Skeletal muscle tissue (tissue), 3 donors: ENCODE measurements at regions not wholly inside any gene's neighbourhood (a gene's known extent, or its start where the extent isn't known, plus 50 kb on each side); places are given as distances from the start of the nearest gene placed in this dataset.

ENCODE experiments used
- H3K27ac ChIP-seq: one replicate; pipeline ENCODE4 v1.7.0; 2013; ENCODE audit warnings: mild to moderate bottlenecking, low read depth, low read length, inconsistent platforms
- H3K27me3 ChIP-seq, 3 donors: one replicate each; pipeline ENCODE4 v1.7.0; 2013; ENCODE audit warnings: low read length in 3 of 3; ENCODE audit not compliant: control insufficient read depth in 3 of 3, insufficient read depth in 3 of 3
- H3K36me3 ChIP-seq, 3 donors: one replicate each; pipeline ENCODE4 v1.7.0; 2013; ENCODE audit warnings: low read length in 3 of 3; ENCODE audit not compliant: control insufficient read depth in 3 of 3, insufficient read depth in 3 of 3
- H3K4me1 ChIP-seq, 3 donors: one replicate each; pipeline ENCODE4 v1.7.0; 2013; ENCODE audit warnings: low read length in 3 of 3, mild to moderate bottlenecking in 3 of 3; ENCODE audit not compliant: control insufficient read depth in 3 of 3, insufficient read depth in 3 of 3
- H3K4me3 ChIP-seq, 3 donors: one replicate each; pipeline ENCODE4 v1.7.0; 2013; ENCODE audit warnings: low read length in 3 of 3
- H3K9ac ChIP-seq, 3 donors: one replicate each; pipeline ENCODE4 v1.7.0; 2013; ENCODE audit warnings: low read length in 3 of 3, mild to moderate bottlenecking in 3 of 3, moderate library complexity in 2 of 3, low read depth in 1 of 3
- H3K9me3 ChIP-seq, 3 donors: one replicate each; pipeline ENCODE4 v1.7.0; 2013; ENCODE audit warnings: low read length in 3 of 3; ENCODE audit not compliant: control insufficient read depth in 3 of 3
- donor health status: Osteomylitis.

DNA sequence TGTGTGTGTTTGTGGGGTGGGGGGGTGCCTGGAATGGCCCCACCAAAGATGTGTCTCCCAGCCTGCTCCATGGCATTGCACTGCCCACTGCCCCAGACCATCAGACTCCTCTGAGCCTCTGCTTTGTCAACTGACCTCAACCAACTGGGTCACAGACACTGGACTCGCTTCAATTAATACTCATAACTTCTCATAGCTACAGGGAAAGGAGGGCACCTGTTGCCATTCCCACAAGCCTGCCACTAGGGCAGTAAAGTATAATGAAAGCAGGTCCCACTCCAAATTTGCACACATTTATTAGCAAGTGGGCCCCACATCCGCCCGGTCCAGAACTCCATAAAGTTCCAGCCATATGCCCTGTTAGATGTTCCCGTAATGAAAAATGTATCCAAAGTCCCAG is 70.5 kb upstream of the PRDM11 start:
- Histone ChIP-seq H3K27ac (no peak overlapping the region), H3K4me3 (no peak overlapping the region), H3K9ac (no peak overlapping the region), H3K9me3 (no peaks in the 10 kb centered on the region), H3K36me3 (no peaks in the 10 kb centered on the region), H3K27me3 (no peaks in the 10 kb centered on the region), H3K4me1 (peaks cover 13 to 29% (median 26%) of the 10 kb centered on the region in 3 donors)

DNA sequence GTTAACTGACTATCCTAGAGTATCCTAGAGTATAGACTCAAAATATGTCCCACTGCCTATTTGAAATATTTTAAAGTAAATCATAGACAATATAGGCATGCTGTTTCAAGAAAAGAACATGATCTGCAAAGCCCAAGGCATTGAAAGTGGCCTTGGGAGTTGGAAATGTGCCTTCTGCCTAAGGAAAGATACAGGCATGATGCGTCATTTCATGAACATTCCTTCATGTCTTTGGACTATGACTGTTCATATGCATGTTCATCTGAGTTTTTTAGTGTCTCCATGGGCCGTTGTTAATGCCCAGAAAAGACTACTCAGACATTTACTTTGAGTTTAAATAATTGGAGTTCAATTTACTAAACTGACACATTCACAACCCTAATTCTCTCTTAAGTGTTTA is 69.7 kb upstream of the PRDM11 start:
- no peak overlapping the region for H3K4me3 ChIP-seq
- H3K9me3 ChIP-seq: no peaks in the 10 kb centered on the region
- H3K9ac ChIP-seq: no peak overlapping the region
- no peaks in the 10 kb centered on the region for H3K36me3 ChIP-seq
- H3K27ac ChIP-seq: no peak overlapping the region
- H3K27me3 ChIP-seq: no peaks in the 10 kb centered on the region
- H3K4me1 ChIP-seq: peaks cover 5 to 21% (median 18%) of the 10 kb centered on the region in 3 donors

DNA sequence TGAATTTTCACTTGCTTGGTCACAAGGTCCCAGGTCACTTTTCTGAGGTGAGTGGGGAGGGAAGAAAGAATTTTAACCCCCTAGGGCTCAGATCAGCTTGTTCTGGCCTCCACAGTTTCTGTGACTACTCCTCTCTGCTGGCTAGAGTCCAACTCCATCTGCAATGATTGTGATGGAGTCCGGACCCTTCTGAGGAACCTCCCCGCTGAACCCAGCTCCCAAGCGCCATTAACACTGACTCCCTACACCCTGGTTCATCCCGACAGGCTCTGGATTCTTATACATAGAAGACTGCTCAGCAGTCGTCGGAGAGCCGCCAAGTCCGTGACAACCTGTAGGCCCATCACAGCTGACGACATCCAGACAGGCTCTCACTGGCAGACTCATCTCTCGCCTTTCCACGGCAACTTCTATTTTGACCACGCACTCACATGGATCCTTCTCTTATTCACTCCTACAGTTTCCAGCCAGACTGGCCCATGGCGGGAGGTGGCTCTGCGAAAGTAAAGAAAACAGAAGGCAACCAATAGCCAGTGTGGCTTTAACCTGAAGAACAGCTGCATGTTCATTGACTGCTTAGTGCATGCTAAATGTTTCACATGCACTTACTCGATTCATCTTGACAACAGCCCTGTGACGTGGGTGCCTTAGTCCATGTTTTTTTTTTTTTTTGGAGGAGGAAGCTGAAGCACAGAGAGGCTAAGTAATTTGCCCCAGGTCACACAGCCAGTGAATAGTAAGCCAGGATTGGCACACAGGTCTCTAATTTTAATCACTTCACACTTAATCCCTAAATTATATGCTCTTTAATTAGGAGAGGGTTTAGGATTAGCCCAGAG is 68.0 kb upstream of the PRDM11 start:
- H3K4me1 ChIP-seq: peaks cover 5 to 17% (median 17%) of the 10 kb centered on the region in 3 donors
- no peak overlapping the region for H3K9ac ChIP-seq

DNA sequence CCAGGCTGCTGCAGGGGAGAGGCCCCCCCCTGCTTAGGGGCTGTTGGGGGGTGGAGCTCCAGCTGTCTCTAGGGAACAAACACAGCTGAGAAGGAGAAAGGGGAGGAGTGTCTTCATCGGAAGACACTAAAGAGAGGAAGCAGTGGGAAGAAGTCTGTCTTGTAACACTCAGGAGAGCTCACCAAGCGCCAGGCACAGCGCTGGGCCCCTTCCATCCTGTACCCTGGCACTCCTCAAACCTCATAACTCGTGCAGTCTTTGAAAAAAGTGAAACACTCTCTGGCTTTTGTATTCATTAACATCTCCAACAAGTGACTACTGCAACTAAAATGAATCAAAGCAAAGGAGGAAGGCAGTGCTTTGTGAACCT is 67.4 kb upstream of the PRDM11 start:
- Histone ChIP-seq H3K27ac (no peak overlapping the region), H3K9ac (no peak overlapping the region)

More for the DNA sequence above, 68.0 kb upstream of the PRDM11 start:
- no peak overlapping the region for H3K4me3 ChIP-seq
- H3K27ac ChIP-seq: no peak overlapping the region
- no peaks in the 10 kb centered on the region for H3K36me3 ChIP-seq
- no peaks in the 10 kb centered on the region for H3K9me3 ChIP-seq
- peaks cover 0 to 5% (median 0%) of the 10 kb centered on the region in 3 donors for H3K27me3 ChIP-seq

DNA sequence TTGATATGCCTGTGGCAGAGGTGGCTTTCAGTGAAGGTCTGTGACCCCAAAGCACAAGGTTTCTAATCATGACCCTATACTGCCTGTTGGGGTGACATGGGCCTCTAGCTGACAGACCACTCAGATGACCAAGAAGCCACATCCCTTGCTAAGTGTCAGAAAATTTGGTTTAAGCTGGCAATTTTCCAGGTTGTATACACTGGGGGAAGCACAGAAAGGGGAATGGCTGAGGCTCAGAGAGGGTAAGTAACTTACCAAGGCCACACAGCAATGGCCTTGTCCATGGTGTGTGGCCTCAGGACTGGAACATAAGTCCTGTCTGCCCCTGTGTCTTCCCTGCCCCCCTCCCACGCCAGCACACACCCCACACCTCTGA is 66.9 kb upstream of the PRDM11 start:
- H3K9me3 ChIP-seq: no peaks in the 10 kb centered on the region

More for the DNA sequence above, 67.4 kb upstream of the PRDM11 start:
- Histone ChIP-seq H3K36me3 (no peaks in the 10 kb centered on the region), H3K4me3 (no peak overlapping the region), H3K27me3 (peaks cover 0 to 5% (median 0%) of the 10 kb centered on the region in 3 donors), H3K4me1 (peaks cover 5 to 14% (median 13%) of the 10 kb centered on the region in 3 donors), H3K9me3 (no peaks in the 10 kb centered on the region)

DNA sequence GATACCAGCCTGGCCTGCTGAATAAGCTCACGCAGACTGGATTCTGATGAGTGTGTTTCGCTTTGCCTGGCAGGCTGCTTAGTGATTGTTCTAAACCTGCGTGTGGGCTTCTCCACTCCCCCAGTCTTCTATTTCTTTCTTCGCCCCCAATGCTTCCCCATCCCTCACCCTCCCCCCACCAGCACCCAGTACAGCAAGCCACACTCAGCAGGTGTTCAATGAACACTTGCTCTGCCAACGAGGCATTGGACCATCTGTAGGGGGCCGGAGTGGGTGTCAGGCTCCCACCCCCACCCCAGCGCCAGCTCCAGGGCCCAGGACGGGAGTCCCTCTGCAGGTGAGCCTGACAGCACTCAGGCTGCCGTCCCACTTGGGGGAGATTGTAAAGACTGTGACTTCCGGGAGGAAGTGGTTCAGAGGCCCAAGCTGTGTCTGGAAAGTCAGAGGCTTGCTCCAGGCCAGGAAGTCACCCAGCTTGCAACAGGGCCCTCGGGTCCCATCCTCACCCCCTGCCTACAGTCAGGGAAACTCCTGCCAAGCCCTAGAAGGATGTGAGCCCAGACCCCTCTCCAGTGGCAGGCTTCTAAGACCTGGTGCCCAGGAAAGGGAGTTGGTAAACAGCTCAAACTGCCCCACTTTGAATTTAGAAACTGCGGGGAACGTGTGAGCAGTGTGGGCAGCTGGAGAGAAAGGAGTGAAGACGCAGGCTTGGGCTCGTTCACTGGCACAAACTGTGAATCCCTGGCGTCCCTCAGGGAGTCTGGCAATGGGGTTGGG is 66.3 kb upstream of the PRDM11 start:
- Histone ChIP-seq H3K27me3 (peaks cover 0 to 5% (median 0%) of the 10 kb centered on the region in 3 donors), H3K27ac (no peak overlapping the region), H3K4me1 (peaks cover 5 to 14% (median 13%) of the 10 kb centered on the region in 3 donors), H3K9me3 (no peaks in the 10 kb centered on the region), H3K36me3 (no peaks in the 10 kb centered on the region), H3K4me3 (no peak overlapping the region), H3K9ac (no peak overlapping the region)

More for the DNA sequence above, 66.9 kb upstream of the PRDM11 start:
- Histone ChIP-seq H3K9ac (no peak overlapping the region), H3K27ac (no peak overlapping the region), H3K4me1 (peaks cover 5 to 14% (median 13%) of the 10 kb centered on the region in 3 donors), H3K4me3 (no peak overlapping the region), H3K36me3 (no peaks in the 10 kb centered on the region), H3K27me3 (peaks cover 0 to 5% (median 0%) of the 10 kb centered on the region in 3 donors)

DNA sequence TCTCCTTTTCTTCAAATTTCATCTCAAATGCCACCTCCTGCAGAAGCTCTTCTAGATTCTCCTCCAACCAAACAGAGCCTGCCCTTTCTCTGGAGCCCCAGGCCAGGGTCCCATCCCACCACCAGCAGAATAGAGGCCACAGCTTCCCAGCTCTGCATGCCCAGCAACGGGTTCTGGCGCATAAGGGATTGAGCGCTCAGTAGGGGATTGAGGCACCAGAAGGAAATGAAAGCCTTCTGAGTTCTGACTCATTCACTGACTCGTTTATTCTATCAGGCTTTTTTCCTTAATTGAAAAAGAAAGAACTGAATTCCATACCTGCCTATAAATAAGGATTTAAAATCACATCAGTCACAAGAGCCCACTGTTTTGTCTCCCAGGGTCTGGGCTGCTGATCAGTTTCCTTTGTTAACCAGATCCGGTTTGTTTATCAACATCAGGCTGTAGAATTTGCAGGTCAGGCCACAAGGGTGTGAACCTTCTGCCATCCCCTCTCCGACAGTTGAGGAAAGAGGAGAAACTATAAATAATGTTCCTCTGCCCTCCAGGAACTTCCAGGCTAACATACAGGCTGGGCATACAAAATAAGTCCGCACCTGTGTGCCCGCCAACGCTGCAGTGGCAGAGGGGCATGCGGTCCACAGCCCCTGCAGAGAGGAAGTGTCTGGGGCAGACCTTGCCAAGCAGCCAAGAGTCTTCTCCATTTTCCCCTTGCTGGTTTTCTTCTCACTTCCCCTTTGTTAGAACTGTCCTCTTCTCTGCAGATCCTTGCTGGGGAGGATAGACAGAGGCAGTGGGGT is 63.5 kb upstream of the PRDM11 start:
- no peaks in the 10 kb centered on the region for H3K36me3 ChIP-seq
- no peak overlapping the region for H3K4me3 ChIP-seq
- no peaks in the 10 kb centered on the region for H3K9me3 ChIP-seq
- H3K27me3 ChIP-seq: peaks cover 0 to 5% (median 0%) of the 10 kb centered on the region in 3 donors
- peaks cover 11 to 26% (median 21%) of the 10 kb centered on the region in 3 donors for H3K4me1 ChIP-seq
- H3K27ac ChIP-seq: no peak overlapping the region
- no peak overlapping the region for H3K9ac ChIP-seq

DNA sequence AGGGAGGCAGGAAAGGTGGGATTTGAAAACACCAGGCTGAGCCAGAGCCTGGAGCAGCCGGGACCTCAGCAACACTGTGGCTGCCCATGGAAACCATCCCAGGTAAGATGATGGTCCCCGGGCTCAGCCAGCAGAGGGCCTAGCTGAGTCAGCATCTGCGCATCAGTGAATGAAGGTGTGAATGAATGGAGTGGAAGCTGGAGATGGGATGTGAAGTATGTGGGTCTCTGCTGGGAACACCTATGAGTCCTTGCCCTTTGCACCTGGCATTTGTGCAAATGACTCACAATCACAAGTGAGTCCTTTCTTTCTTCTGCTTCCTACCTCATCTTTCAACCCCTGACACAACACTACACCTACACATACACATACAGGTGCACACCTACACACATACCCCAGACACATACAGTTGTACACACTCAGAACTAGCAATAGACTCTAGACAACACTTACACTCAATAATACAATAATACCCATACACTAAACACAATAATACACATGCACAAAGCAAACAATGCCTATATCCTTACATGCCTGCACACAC is 62.8 kb upstream of the PRDM11 start:
- peaks cover 18 to 32% (median 28%) of the 10 kb centered on the region in 3 donors for H3K4me1 ChIP-seq
- H3K9me3 ChIP-seq: no peaks in the 10 kb centered on the region
- H3K4me3 ChIP-seq: no peak overlapping the region
- H3K27me3 ChIP-seq: peaks cover 0 to 5% (median 0%) of the 10 kb centered on the region in 3 donors
- no peaks in the 10 kb centered on the region for H3K36me3 ChIP-seq
- no peak overlapping the region for H3K27ac ChIP-seq
- no peak overlapping the region for H3K9ac ChIP-seq

DNA sequence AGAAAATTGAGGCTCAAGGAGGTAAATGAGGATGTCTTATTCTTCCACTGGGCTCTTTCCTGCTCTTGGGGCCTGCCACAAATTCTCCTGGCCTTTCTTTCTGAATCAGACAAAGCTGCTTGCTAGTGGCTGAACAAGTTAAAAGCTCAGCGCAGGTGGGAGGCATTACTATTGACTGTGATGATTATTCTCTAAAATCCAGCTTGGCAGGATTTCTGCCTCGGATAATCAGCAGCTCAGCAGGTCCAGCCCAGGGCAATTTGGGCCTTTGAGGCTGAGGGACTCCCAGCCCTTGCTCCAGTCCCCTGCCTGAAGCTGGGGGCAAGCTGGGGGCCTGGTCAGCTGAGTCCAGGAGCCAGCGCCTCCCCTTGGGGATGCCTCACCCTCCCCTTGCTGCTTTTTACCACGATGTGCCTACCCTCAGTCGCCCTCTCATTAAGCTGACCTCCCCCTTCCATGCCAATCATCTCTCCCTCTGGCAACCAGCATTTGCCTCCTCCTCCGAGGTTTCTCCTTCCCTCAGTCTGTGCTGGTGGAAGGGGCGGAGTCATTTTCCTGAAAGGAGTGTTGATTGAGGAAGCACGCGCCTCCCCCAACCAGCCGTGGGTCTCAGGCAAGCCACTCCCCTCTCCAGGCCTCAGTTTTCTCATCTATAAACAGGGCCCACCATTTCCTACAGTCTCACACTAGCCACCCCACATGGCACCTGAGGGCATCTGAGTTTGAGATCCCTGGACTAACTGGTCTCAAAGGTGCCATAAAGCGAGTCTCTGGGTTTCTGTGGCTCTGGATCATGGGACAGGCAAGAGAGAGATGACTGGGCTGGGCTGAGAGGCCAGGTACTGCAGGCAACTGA is 60.6 kb upstream of the PRDM11 start:
- Histone ChIP-seq H3K9me3 (no peaks in the 10 kb centered on the region), H3K9ac (no peak overlapping the region), H3K4me1 (peaks cover 28 to 34% (median 32%) of the 10 kb centered on the region in 3 donors), H3K36me3 (no peaks in the 10 kb centered on the region), H3K27me3 (peaks cover 0 to 5% (median 0%) of the 10 kb centered on the region in 3 donors), H3K27ac (no peak overlapping the region), H3K4me3 (no peak overlapping the region)
